PC-3 (cell line): ENCODE measurements at regions not wholly inside any gene's neighbourhood (a gene's known extent, or its start where the extent isn't known, plus 50 kb on each side); places are given as distances from the start of the nearest gene placed in this dataset.

ENCODE experiments used
- ATAC-seq: fragments of 200-7000 bp; cut with Tn5 transposase; 2 replicates; pipeline ENCODE4 v1.9.1; 2020; ENCODE audit warnings: mild to moderate bottlenecking, moderate library complexity
- BruUV-seq: library from RNA; stranded (reverse); fragments of 400-500 nt; replicated peaks from 2 replicates; lab custom pipeline; 2021; lab: Mats Ljungman, UMichigan
- CTCF ChIA-PET: fragments of 300-600 bp; sonication (Branson Sonifier 250); formaldehyde crosslinking; loops from one replicate; lab custom pipeline; 2022; ENCODE audit warnings: antibody characterized with exemption; lab: Charles Lee
- POLR2A ChIA-PET: fragments of 300-600 bp; sonication (Branson Sonifier 250); formaldehyde crosslinking; loops from one replicate; lab custom pipeline; 2022; ENCODE audit warnings: antibody characterized with exemption; ENCODE audit not compliant: unreplicated experiment; lab: Charles Lee
- DNase-seq: peaks from one replicate; pipeline ENCODE4 v3.0.0-alpha.2; 2015
- H2AFZ ChIP-seq: fragments of 300-600 bp; sonication (generic); 2 replicates; pipeline ENCODE4 v1.6.0; 2016; ENCODE audit warnings: antibody characterized with exemption, low read length
- H3F3A ChIP-seq: fragments of 300-600 bp; sonication (generic); one replicate; pipeline ENCODE4 v1.6.0; 2017; ENCODE audit warnings: antibody characterized with exemption, low read length, control low read depth, mild to moderate bottlenecking; ENCODE audit not compliant: unreplicated experiment
- H3K27ac ChIP-seq: fragments of 300-600 bp; sonication (generic); 2 replicates; pipeline ENCODE4 v1.5.1; 2016; ENCODE audit warnings: mild to moderate bottlenecking, low read length
- H3K27me3 ChIP-seq: fragments of 300-600 bp; sonication (generic); 2 replicates; pipeline ENCODE4 v1.6.1; 2016; ENCODE audit warnings: low read length, mixed read lengths
- H3K36me3 ChIP-seq: fragments of 300-600 bp; sonication (generic); 2 replicates; pipeline ENCODE4 v1.6.1; 2016; ENCODE audit warnings: low read depth, mixed run types, low read length, mixed read lengths
- H3K4me1 ChIP-seq: fragments of 300-600 bp; sonication (generic); 2 replicates; pipeline ENCODE4 v1.5.1; 2016; ENCODE audit warnings: low read length; ENCODE audit not compliant: insufficient read depth
- H3K4me2 ChIP-seq: fragments of 300-600 bp; sonication (generic); 2 replicates; pipeline ENCODE4 v1.6.0; 2016; ENCODE audit warnings: low read length
- H3K4me3 ChIP-seq: fragments of 300-600 bp; sonication (generic); 2 replicates; pipeline ENCODE4 v1.5.1; 2016; ENCODE audit warnings: mild to moderate bottlenecking, low read length, mixed read lengths
- H3K79me2 ChIP-seq: fragments of 300-600 bp; sonication (generic); 2 replicates; pipeline ENCODE4 v1.6.1; 2017; ENCODE audit warnings: low read length, mixed read lengths
- H3K9ac ChIP-seq: fragments of 300-600 bp; sonication (generic); 2 replicates; pipeline ENCODE4 v1.6.0; 2016; ENCODE audit warnings: mild to moderate bottlenecking, low read length
- H3K9me2 ChIP-seq: fragments of 300-600 bp; sonication (generic); replicated peaks from 2 replicates; pipeline ENCODE4 v1.6.1; 2016; ENCODE audit warnings: mixed run types, low read length, mixed read lengths
- H3K9me3 ChIP-seq: fragments of 300-600 bp; sonication (generic); 2 replicates; pipeline ENCODE4 v1.6.1; 2016; ENCODE audit warnings: low read length, mixed read lengths
- H4K20me1 ChIP-seq: fragments of 300-600 bp; sonication (generic); 2 replicates; pipeline ENCODE4 v1.6.1; 2016; ENCODE audit warnings: low read length, mixed read lengths
- EZH2 ChIP-seq: fragments of 300-600 bp; sonication (generic); IDR thresholded peaks from one replicate; pipeline ENCODE4 v1.6.1; 2017; ENCODE audit warnings: antibody characterized with exemption, mild to moderate bottlenecking, low read length; ENCODE audit not compliant: unreplicated experiment
- EZH2phosphoT487 ChIP-seq: fragments of 300-600 bp; sonication (generic); IDR thresholded peaks from 2 replicates; pipeline ENCODE4 v1.6.1; 2018; ENCODE audit warnings: mild to moderate bottlenecking, antibody characterized with exemption, low read length, borderline replicate concordance
- intact Hi-C: fragments of 100-400 bp; cut with micrococcal nuclease; formaldehyde crosslinking; loops from 2 replicates; pipeline ENCODE4 v1.9.0; 2023
- TF ChIP-seq, protein P1 (sequence below): fragments of 300-600 bp; sonication (generic); conservative IDR thresholded peaks from 2 replicates; pipeline ENCODE4 v1.5.1; 2017; ENCODE audit warnings: antibody characterized with exemption, low read depth, mild to moderate bottlenecking, low read length

DNA sequence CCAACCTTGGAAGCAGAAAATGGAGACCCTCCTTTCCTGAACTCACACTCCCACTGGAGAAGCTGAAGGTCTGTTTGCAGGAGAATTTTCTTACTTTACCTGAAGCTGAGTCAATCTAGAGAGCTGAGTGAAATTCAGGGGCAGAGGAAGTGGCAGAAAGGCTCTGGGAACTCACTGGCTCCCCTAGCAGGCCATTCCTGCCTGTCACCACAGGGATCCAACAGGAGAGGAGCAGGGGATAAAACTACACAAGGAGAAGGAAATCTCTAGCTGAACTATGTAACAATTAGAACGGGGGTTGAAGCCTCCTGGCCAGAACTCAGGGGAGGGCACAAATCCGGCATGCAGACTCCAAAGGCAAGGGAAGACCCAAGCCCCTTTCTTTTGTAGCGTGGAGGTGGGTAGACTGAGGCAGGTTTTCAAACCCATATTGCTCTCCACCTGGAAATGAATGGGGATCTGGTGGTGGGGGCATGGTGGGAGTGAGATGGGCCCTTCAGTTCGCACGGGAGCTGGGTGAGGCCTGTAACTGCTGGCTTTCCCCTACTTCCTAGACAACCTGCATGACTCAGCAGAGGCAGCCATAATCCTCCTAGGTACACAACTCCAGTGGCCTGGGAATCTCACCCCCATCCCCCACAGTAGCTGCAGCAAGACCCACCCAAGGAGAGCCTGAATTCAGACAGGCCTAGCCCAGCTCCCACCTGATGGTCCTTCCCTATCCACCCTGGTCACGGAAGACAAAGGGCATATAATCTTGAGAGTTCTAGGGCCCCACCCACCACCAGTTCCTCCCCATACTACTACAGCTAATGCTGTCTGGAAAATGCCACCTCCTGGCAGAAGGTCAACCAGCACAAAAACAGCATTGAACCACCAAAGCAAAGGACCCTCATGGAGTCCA lies 158.1 kb downstream of the LTN1 start:
- peaks cover 4% of the 10 kb centered on the region for H3F3A ChIP-seq
- BruUV-seq, result no TSS peak
- H3K9ac ChIP-seq, result no peak overlapping the region
- H4K20me1 ChIP-seq, result no peaks in the 10 kb centered on the region
- intact Hi-C loops, result no loop called here
- TF ChIP-seq EZH2, result no peak
- TF ChIP-seq, protein P1, sequence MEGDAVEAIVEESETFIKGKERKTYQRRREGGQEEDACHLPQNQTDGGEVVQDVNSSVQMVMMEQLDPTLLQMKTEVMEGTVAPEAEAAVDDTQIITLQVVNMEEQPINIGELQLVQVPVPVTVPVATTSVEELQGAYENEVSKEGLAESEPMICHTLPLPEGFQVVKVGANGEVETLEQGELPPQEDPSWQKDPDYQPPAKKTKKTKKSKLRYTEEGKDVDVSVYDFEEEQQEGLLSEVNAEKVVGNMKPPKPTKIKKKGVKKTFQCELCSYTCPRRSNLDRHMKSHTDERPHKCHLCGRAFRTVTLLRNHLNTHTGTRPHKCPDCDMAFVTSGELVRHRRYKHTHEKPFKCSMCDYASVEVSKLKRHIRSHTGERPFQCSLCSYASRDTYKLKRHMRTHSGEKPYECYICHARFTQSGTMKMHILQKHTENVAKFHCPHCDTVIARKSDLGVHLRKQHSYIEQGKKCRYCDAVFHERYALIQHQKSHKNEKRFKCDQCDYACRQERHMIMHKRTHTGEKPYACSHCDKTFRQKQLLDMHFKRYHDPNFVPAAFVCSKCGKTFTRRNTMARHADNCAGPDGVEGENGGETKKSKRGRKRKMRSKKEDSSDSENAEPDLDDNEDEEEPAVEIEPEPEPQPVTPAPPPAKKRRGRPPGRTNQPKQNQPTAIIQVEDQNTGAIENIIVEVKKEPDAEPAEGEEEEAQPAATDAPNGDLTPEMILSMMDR, result no peak
- no peak for TF ChIP-seq EZH2phosphoT487
- no peak for DNase-seq
- H3K27me3 ChIP-seq, result no peaks in the 10 kb centered on the region
- H3K4me1 ChIP-seq, result peaks cover 31% of the 10 kb centered on the region
- H3K9me3 ChIP-seq, result no peaks in the 10 kb centered on the region
- no peaks in the 10 kb centered on the region for H3K9me2 ChIP-seq
- no peak overlapping the region for H3K4me2 ChIP-seq
- H2AFZ ChIP-seq, result no peak overlapping the region
- no peak for ATAC-seq
- no peak overlapping the region for H3K27ac ChIP-seq
- H3K36me3 ChIP-seq, result no peaks in the 10 kb centered on the region
- CTCF ChIA-PET, result no interaction called here
- H3K4me3 ChIP-seq, result no peak overlapping the region
- POLR2A ChIA-PET, result no interaction called here
- no peaks in the 10 kb centered on the region for H3K79me2 ChIP-seq

DNA sequence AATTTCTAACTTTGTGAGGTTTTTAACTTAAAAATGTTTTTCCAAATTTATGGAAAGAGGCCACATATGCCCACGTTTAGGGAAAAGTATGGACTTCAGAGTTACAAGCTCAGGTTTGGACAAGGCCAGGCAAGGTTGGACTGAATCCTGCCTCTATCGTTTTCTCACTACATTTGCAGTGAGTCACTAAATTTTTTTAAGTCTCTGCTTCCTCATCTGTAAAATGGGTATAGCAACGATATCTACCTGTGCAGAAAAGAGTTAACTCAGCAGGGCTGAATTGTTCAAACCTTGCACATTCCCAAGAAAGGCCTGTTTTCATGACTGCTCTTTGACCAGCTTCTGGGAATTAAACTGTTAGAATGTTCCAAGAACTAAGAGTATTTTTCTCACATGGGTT lies 159.1 kb downstream of the LTN1 start:
- no peaks in the 10 kb centered on the region for H4K20me1 ChIP-seq
- H3K9me2 ChIP-seq, result no peaks in the 10 kb centered on the region
- CTCF ChIA-PET, result no interaction called here
- H3F3A ChIP-seq, result peaks cover 4% of the 10 kb centered on the region
- no peaks in the 10 kb centered on the region for H3K9me3 ChIP-seq
- POLR2A ChIA-PET, result no interaction called here
- no peak for ATAC-seq
- no peaks in the 10 kb centered on the region for H3K27me3 ChIP-seq
- peaks cover 31% of the 10 kb centered on the region for H3K4me1 ChIP-seq
- no peak overlapping the region for H2AFZ ChIP-seq
- H3K4me2 ChIP-seq, result no peak overlapping the region
- no TSS peak for BruUV-seq
- H3K4me3 ChIP-seq, result no peak overlapping the region
- TF ChIP-seq, protein P1, result no peak
- TF ChIP-seq EZH2, result no peak
- TF ChIP-seq EZH2phosphoT487, result no peak
- no peaks in the 10 kb centered on the region for H3K79me2 ChIP-seq
- intact Hi-C loops, result loop anchor here (2.0 kb wide), 1 partner anchor 39 kb away; no protein-coding TSS in a partner anchor
- no peak overlapping the region for H3K9ac ChIP-seq
- no peaks in the 10 kb centered on the region for H3K36me3 ChIP-seq
- H3K27ac ChIP-seq, result no peak overlapping the region
- DNase-seq, result no peak

DNA sequence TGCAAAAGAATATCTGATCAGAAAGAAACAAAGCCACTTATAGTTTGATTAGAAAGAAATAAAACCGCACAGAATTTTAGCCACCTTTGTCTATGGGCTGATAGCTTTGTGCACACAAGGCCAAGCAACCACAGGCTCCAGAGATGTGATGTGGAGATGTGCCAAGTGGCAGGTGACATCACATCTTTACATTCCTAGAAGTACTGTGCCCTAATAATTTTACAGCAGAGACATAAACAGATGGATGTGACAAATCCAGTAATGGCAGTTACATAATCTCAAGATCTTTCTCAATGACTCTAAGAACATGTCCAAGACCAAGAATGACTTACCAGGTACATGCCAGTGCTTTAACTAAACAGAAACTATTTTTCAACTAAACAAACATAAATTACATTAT lies 159.5 kb downstream of the LTN1 start:
- no TSS peak for BruUV-seq
- Histone ChIP-seq H3K4me3 (no peak overlapping the region), H3K9me3 (no peaks in the 10 kb centered on the region), H3K9me2 (no peaks in the 10 kb centered on the region), H3K27me3 (no peaks in the 10 kb centered on the region), H3K79me2 (no peaks in the 10 kb centered on the region), H4K20me1 (no peaks in the 10 kb centered on the region), H2AFZ (no peak overlapping the region), H3F3A (peaks cover 4% of the 10 kb centered on the region), H3K4me1 (peaks cover 31% of the 10 kb centered on the region), H3K36me3 (no peaks in the 10 kb centered on the region), H3K27ac (no peak overlapping the region), H3K4me2 (no peak overlapping the region; the same call in 1 of the 2 replicates), H3K9ac (no peak overlapping the region)
- intact Hi-C loops, result loop anchor here (2.0 kb wide), 1 partner anchor 38 kb away; no protein-coding TSS in a partner anchor
- ChIA-PET CTCF (no interaction called here), POLR2A (interaction anchor here (0.5 kb wide), 1 partner anchor 159 kb away, joined by 3 read pairs; the partner anchor contains the start of gene LTN1)
- peak; percentile 14 for ATAC-seq
- peak; percentile 70 for DNase-seq
- TF ChIP-seq EZH2, result no peak
- TF ChIP-seq EZH2phosphoT487, result no peak
- TF ChIP-seq, protein P1, result no peak
